ENCODE measurements at regions not wholly inside any gene's neighbourhood (a gene's known extent, or its start where the extent isn't known, plus 50 kb on each side); places are given as distances from the start of the nearest gene placed in this dataset.

GRCh38 chr13:22018836-22019210 is 347.9 kb downstream of the FGF9 start:
- no peaks in the 10 kb centered on the region for H3K9me3 Mint-ChIP-seq
- Histone ChIP-seq H4K20me1 (ENCODE audit: control insufficient read depth, insufficient read depth, insufficient read length) (no peaks in the 10 kb centered on the region), H3K23me2 (ENCODE audit: insufficient read length, low read depth, low read length, poor library complexity, severe bottlenecking) (no peaks in the 10 kb centered on the region), H3K18ac (ENCODE audit: insufficient read length, low read depth, low read length) (no peak overlapping the region), H2AK5ac (ENCODE audit: insufficient read length, low read length) (no peak overlapping the region), H2AFZ (ENCODE audit: low read length) (no peak overlapping the region), H2BK120ac (ENCODE audit: low read depth, low read length, poor library complexity, severe bottlenecking) (no peak overlapping the region), H3T11ph (ENCODE audit: low read length) (no peak overlapping the region), H4K8ac (replicated peaks; ENCODE audit: insufficient read length, low read depth, low read length) (no peak overlapping the region), H3K14ac (ENCODE audit: insufficient read depth, low read length) (no peak overlapping the region), H3K79me1 (ENCODE audit: insufficient read depth, low read depth, low read length, poor library complexity, severe bottlenecking) (no peaks in the 10 kb centered on the region), H3K9me3 (ENCODE audit: control insufficient read depth, low read depth, low read length) (no peaks in the 10 kb centered on the region), H3K56ac (ENCODE audit: insufficient read length, low read depth, low read length) (no peak overlapping the region), H3K4me2 (ENCODE audit: insufficient read depth, insufficient read length, low read length) (no peak overlapping the region), H4K91ac (ENCODE audit: insufficient read length, low read depth, low read length) (no peak overlapping the region), H2BK15ac (ENCODE audit: low read depth, low read length) (no peak overlapping the region), H2BK12ac (ENCODE audit: insufficient read length, low read depth, low read length) (no peak overlapping the region), H3K4me1 (ENCODE audit: insufficient read depth, low read length) (no peaks in the 10 kb centered on the region), H2BK20ac (ENCODE audit: low read depth, low read length, poor library complexity, severe bottlenecking) (no peak overlapping the region), H3K9ac (ENCODE audit: extremely low read depth, insufficient read length, low read length) (no peak overlapping the region), H3K23ac (ENCODE audit: insufficient read length, low read depth, low read length) (no peak overlapping the region), H4K5ac (ENCODE audit: insufficient read length, low read depth, low read length) (no peak overlapping the region), H3K27me3 (ENCODE audit: insufficient read depth, low read length) (no peaks in the 10 kb centered on the region), H3K4ac (ENCODE audit: low read depth, low read length) (no peak overlapping the region), H2BK5ac (ENCODE audit: insufficient read length, low read length) (no peak overlapping the region), H3K79me2 (ENCODE audit: insufficient read depth, low read length) (no peaks in the 10 kb centered on the region), H3K27ac (ENCODE audit: insufficient read length, low read depth, low read length) (no peak overlapping the region)
- no peaks in the 10 kb centered on the region for H3K27me3 Mint-ChIP-seq (ENCODE audit: low read depth)
- no peaks in the 10 kb centered on the region for H3K36me3 Mint-ChIP-seq (ENCODE audit: insufficient read depth in 1 of 3, low read depth in 3 of 3)
- no peak for TF ChIP-seq CTCF (conservative IDR thresholded peaks at IDR 0.05)
- no CpG with 5 or more reads among the region's 4 CpGs for WGBS (ENCODE audit: extremely low coverage, insufficient read length, low lambda C conversion rate)
- no peak for DNase-seq
- no peak overlapping the region for H3K27ac Mint-ChIP-seq
- H3K4me1 Mint-ChIP-seq: no peaks in the 10 kb centered on the region
- H3K4me3 Mint-ChIP-seq: no peak overlapping the region
